HG02852 (cell line): ENCODE measurements at regions not wholly inside any gene's neighbourhood (a gene's known extent, or its start where the extent isn't known, plus 50 kb on each side); places are given as distances from the start of the nearest gene placed in this dataset.
"Not testable (repeated sequence)": the region's sequence is repeated elsewhere in the genome, so short reads cannot be mapped to it uniquely, and the experiment has no call there.

Experiments used
- ATAC-seq: cut with Tn5 transposase; IDR thresholded peaks from one replicate; pipeline ENCODE4 v1.9.1; 2021; ENCODE audit warnings: mild to moderate bottlenecking, moderate library complexity; ENCODE audit not compliant: unreplicated experiment

DNA sequence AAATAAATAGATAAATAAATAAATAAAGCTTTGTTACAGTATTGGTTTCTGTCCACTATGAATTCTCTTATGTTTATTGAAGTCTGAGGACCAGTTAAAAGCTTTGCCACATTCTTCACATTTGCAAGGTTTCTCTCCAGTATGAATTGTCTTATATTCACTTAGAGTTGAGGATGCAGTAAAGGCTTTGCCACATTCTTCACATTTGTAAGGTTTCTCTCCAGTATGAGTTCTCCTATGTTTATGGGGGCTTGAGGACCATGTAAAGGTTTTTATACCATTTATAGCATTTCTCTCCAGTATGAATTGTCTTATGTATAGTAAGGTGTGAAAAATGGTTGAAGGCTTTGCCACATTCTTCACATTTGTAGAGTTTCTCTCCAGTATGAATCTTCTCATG, 168.3 kb downstream of the ZNF737 start:
- ATAC-seq = no peak

GRCh38 chr19:20388706-20389225, 176.8 kb downstream of the ZNF737 start:
- no peak for ATAC-seq

GRCh38 chr19:20385061-20385460, 180.5 kb downstream of the ZNF737 start:
- ATAC-seq = no peak

DNA sequence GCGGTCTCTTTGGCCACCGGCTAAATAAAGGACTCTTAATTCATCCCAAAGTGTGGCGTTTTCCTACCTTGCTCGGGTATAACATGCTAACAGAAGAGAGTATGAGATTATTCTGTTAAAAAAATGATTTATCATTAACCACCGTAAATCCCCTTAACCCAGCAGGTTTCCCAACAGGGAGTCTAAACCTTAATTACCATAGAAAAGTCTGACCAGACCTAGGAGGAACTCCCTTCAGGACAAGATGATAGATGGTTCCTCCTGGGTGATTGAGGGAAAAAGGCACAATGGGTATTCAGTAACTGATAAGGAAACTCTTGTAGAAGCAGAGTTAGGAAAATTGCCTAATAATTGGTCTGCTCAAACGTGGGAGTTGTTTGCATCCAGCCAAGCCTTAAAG, 193.7 kb downstream of the ZNF737 start:
- no peak for ATAC-seq

GRCh38 chr19:20371304-20371703, 194.3 kb downstream of the ZNF737 start:
- ATAC-seq = not testable (repeated sequence)

- no peak for ATAC-seq
These were observed 197.7 kb downstream of the ZNF737 start for GRCh38 chr19:20367811-20368294.

GRCh38 chr19:20365146-20365545, 198.1 kb downstream of the ZNF486 start:
- no peak for ATAC-seq

DNA sequence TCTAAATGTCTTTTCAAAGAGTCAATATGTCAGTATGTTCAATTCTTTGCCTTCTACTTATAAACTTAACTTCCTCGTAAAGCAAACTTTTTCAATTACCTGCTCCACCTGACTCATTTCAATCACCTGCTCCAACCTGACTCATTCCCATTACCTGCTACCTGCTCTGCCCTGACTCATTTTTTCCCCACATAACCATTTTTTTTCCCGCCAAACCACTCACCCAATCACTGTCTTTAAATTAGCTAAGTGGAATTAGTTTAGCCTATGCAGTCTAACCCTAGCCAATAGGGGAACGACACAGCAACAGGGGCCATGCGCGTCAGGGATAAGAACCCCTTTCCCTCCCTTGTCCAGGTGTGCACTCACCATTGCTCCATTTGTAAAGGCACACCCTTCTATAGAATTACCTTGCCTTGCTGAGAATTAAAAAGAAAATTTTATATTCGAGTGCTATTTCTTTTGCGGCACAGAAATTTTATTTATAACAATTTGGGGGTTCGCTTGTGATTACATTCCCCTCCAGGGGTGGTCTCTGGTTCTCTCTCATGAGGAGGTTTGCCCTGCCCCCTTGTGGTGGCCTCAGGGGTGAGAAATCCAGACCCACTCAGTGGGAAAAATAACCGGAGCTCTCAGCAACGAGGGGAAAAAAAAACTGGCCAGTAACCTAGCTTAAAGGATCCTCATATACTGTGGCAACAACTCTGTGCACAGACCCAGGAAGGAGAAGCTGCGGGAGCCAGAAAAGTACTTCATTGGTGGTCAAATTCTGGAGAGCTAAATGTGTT, 193.1 kb downstream of the ZNF486 start:
- ATAC-seq = no peak

DNA sequence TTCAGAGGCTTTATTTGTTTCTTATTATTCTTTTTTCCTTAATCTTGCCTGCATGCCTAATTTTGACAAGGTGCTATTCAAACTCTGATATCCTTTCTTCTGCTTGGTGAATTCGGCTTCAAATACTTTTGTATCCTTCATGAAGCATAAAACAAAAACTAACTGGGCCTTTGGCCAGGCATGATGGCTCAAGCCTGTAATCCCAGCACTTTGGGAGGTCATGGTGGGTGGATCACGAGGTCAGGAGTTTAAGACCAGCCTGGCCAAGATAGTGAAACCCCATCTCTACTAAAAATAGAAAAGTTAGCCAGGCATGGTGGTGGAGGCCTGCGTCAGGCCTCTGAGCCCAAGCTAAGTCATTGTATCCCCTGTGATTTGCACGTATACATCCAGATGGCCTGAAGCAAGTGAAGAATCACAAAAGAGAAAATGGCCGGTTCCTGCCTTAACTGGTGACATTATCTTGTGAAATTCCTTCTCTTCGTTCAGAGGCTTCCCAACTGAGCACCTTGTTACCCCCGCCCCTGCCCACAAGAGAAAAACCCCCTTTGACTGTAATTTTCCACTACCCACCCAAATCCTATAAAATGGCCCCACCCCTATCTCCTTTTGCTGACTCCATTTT, 191.9 kb downstream of the ZNF486 start:
- not testable (repeated sequence) for ATAC-seq

- ATAC-seq = no peak
These were observed 190.9 kb downstream of the ZNF486 start for GRCh38 chr19:20357921-20358320.

DNA sequence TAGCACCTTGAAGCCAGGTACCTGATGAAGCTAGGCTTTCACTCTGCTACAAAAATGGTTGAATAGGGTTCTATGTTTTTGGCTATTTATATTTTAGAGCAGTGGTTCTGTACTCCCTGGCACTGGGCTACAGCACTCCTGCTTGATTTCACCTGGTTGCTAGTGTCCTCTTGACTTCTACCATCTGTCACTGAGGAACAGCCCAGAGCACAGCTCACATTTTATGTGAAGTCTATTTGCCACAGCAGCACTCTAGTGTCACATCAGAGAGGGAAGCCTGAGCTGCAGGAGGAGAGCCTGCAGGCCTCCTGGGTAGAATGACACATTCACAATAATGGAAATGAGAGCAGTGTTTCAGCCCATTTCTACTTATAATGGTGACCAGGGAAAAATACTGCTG, 184.2 kb downstream of the ZNF486 start:
- ATAC-seq = no peak

DNA sequence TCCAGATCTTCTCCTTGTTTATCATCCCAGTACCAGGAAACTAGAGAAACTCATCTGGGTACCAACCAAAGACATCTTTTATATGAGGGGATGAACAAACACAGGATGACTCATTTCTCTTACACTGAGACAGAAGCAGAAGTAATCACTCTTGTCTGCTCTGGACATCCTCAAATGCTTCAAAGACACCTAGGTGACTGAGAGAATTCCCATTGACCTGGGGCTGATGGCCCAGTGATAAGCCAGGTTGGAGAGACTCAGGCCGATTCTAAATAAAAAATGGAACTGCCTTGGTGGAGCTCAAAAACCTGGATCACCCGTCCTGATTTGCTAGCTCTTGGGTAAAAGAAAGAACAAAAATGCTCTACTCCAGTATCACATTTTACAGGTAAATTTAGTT, 182.2 kb downstream of the ZNF486 start:
- ATAC-seq = no peak

- ATAC-seq = no peak
These were observed 172.4 kb downstream of the ZNF486 start for GRCh38 chr19:20339444-20339843.

- no peak for ATAC-seq
These were observed 167.7 kb downstream of the ZNF486 start for GRCh38 chr19:20334760-20335159.

DNA sequence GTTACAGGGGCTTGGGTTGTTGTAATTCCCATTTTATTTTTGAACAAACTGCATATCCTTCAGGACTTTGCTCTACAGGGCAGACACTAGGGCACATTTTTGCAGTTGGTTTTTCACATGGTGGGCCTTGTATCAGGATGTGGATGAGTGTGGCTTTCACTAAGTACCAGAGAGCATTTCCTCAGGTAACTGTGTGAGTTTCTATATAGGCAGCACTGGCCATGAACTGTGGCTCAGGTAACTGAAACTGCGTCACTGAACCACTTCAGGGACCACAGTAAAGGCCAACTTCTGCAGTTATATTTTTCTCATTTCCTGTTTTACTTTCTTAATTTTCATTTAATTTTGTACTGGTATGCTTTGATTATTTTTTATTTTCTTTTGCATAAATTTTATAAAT, 166.5 kb downstream of the ZNF486 start:
- ATAC-seq = no peak

DNA sequence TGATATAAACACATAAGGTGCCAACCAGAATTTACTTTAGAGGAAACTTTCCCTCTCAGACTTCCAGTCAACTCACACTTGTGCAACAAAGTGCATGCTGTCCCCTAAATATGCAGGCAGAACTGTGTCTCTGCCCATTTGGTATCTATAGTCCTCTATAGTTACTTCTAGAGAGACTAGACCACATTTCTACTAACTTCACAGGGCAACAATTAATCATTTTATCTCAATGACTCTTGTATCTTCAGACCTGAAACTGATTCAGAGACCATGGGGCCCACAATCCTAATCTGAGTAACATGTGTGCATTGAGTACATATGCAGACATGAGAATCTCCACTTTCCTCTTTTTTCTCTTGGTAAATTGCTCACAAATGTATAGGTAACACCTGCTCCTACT, 158.1 kb downstream of the ZNF486 start:
- ATAC-seq = no peak

DNA sequence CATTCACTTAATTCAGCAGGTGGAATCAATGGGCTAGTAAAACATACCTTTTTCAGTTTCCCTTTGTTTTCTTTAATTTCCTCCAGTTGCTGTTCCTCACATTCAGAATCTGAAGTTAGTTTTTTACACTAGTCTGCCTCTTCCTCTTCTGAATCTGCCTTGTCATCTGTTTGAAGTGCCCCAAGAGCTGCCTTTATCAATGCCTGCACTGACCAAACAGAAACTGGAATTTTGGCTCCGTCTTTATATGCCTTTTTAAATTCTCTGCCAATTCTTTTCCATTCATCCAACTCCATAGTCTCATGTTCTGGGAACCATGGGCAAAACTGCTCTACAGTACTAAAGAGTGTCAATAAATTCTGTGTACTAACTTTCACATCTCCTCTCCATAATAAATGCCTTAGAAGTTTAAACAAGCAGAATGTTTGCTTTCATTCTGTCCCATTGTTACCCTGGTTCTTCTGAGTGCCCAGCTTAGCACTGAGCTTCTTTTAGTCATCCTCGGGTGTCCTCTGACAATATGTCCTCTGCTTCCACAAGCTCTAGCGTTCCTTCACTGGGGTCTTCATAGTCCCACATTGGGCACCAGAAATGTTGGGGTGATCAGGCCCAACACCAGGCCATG, 154.2 kb downstream of the ZNF486 start:
- no peak for ATAC-seq

DNA sequence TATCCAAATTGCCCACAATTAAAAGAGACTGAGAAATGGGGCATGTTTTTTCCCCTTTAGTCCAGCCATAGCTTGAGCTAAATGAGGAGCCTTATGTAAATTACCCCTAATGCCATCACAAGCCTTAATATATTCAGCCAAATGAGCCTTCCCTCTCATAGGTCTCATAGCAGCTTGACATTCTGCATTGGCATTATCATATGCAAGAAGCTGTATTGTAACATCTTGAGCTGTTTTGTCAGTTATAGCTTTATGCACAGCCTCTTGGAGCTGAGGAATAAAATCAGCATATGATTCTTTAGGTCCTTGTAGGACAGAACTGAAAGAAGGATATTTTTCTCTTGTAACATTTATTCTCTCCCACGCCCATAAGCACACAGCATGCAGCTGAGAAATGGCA, 153.2 kb downstream of the ZNF486 start:
- no peak for ATAC-seq

GRCh38 chr19:20318616-20319015, 151.6 kb downstream of the ZNF486 start:
- no peak for ATAC-seq

DNA sequence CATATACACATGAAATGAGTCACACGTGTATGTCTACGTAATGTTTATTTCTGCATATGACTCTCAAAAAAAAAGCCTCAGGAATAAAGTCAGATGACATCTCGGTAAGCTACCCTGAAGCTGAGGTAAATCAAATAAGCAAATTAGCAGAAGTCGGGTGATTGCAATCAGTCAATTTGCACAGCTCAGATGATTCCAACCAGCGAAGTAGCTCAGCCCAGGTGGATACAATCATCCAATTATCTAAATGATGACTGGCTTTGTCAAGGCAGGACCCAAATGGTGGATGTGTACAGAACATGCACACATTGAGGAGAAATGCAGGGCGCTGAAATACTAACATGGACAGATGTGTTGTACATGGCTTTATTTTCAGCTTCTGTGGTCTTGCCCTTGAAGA, 148.5 kb downstream of the ZNF486 start:
- ATAC-seq = no peak

DNA sequence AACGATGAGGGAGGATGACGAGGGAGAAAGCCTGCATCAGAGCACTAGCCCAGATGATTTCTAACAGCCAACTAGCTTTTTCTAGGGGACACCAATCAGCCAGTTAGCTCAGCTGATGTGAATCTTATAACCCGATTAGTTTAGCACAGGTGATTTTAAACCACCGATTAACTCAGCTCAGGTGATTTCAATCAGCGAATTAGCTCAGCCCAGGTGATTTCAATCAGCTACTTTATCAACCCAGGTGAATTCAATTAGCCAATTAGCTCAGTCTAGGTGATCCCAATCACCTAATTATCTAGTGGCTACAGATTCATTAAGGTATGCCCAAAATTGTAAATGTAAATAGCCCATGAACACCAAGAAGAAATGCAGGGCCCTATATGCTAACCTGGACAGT, 146.9 kb downstream of the ZNF486 start:
- no peak for ATAC-seq

DNA sequence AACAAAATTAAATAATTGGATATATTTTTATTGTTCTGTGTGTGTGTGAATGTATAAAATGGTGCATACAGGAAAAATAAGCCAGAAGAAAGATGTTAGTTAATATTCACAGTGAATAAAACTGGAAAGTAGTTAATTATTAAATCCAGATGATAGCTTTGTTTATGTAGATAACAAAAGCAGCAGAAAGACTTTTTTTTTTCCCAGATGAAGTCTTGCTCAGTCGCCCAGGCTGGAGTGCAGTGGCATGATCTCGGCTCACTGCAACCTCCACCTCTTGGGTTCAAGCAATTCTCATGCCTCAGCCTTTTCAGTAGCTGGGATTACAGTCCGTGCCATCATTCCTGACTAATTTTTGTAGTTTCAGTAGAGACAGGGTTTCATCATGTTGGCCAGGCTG, 140.1 kb downstream of the ZNF486 start:
- ATAC-seq = no peak
